Bone marrow (tissue), 2 donors: ENCODE measurements at regions not wholly inside any gene's neighbourhood (a gene's known extent, or its start where the extent isn't known, plus 50 kb on each side); places are given as distances from the start of the nearest gene placed in this dataset.
"Not testable (repeated sequence)": the region's sequence is repeated elsewhere in the genome, so short reads cannot be mapped to it uniquely, and the experiment has no call there.

Experiments
- DNase-seq, 2 donors: peaks; one replicate each; lab custom pipeline; 2025; lab: John Stamatoyannopoulos, UW

DNA sequence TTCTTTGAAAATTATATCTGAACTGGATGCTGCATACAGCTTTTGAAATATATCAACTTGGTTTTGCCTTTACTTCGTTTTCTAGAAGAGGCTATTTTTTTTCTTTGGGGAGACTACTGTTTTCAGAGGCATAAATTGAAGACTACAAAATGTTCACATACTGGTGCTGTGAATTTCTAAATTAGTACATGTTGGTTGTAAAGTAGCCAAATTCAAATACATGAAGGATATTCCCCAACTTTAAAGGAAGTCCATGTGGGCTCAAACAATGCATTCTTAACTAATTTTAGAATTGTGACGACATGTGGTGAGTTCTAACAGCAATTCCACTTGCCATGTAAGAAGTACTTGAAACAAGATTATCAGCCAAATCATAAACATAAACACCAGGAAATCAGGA, 295.7 kb downstream of the TUSC7 start:
- DNase-seq: no peak

- DNase-seq: no peak
Observed at GRCh38 chr3:117005911-117006522, 296.4 kb downstream of the TUSC7 start.

- DNase-seq: no peak
Observed at GRCh38 chr3:117010318-117010717, 300.7 kb downstream of the TUSC7 start.

GRCh38 chr3:117011687-117012250, 302.2 kb downstream of the TUSC7 start:
- no peak for DNase-seq

DNA sequence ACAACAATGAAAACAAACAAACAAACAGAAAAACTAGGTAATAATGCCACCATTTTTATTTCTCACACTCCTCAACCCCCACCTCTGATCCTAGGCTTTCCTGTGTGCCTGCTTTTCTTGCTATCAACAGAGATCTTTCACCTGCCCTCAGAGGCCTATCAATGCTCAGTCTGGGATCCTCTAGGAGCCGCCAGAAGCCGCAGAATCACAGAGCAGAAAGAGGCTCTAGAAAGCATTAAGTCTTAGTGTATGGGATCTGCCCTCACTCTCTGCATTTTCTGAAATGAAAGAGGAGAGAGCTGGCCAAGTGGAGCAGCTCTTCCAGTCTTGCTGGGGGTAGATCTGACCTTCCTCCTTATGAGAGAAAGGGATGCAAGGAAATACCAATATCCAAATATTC, 306.8 kb downstream of the TUSC7 start:
- no peak for DNase-seq

DNA sequence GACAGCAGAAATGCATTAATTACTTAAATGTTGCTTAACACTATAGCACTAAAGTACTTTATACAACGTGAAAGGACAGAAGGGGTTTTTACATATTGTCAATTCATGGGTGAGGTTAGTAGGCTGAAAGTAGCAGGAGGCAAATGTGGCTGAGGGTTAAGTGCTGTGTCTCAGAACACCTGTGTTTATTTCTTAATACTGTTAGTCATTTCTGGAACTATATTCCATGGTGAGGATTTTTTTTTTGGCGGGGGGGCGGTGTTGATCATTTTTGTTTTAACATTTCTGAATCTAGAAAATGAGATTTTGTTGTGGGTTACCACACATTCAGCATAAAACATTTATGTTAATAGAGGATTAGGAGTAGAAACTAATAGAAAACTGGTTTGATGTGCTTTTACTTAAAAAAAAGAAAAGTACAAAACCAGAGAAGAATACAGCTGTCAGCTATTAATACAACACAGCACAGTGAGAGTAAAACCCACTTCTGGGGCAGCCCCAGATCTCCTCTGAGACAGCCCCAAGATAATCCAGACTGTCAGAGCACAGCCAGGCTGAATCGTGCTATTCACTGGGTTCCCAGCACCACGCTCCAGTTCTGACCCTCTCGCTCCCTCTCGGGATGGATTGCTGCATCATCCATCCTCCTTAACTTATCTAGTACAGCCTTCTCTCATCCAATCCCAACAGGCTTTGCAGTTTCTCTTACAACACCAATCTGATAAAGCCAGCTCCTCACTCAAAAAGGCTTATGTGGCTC, 307.7 kb downstream of the TUSC7 start:
- DNase-seq: no peak

DNA sequence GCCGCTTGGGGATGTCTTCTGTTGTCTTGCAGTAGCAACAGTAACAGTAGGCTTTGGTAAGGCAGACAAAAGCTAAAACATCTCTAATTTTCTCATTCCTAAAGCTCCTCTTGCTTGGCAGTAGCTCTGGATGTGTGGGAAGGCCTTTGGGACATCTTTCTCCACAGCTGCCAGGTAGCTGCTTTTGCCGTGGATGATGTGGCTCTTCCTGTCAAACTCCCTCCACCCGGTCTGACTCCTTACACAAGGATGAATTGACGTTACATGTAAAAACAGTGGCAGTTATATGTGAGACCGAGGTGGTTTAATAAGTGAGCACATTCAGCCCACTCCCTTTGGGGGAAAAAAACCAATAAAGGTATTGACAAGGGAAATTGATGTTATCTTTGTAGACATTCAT, 309.1 kb downstream of the TUSC7 start:
- DNase-seq: no peak

DNA sequence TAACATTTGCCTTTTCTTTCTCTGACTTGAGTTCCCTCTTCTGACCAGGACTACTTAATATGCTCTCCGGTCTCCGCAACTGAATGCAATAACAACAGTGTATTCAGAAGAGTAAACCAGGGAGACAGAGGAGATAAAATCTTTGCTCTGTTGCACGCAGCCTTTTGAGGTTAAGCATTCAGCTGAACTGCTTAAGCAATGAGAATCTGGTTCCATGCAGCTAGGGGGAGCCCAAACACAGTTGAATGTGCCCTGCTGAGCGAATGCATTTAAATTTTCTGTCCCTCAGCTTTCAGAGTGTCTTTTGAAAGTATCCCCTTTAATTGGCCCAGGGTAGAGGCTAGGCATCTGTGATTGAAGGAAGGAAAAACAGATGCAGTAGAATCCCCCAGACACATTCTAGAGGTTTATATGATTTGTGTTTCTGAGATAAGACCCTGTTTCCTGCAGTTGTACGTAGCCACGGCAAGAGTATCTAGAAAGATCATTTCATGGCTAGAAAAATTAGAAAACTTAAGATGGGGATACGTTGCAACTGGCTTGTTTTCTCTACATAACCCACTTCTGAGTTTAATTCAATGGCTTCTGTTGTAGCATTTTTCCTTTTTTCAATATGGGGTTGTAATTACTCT, 309.6 kb downstream of the TUSC7 start:
- DNase-seq: peak in 1 of 2 donors; percentile 62

DNA sequence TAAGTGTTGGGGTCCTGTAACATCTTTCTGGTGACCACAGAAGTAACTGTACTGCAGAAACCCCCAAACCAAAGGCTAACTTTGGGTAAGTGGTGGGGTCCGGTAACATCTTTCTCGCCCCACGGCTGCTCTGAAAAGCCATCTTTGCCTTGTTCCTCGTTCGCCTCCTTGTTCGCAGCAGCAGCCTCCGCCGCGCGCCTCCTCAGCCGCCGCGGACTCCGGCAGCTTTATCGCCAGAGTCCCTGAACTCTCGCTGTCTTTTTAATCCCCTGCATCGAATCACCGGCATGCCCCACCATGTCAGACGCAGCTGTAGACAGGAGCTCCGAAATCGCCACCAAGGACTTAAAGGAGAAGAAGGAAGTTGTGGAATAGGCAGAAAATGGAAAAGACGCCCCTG, 316.8 kb downstream of the TUSC7 start:
- no peak for DNase-seq

GRCh38 chr3:117035745-117036144, 326.2 kb downstream of the TUSC7 start:
- no peak for DNase-seq

- DNase-seq: peak in 1 of 2 donors; percentile 88
Observed at GRCh38 chr3:117036259-117036799, 326.8 kb downstream of the TUSC7 start.

GRCh38 chr3:117045143-117045542, 335.6 kb downstream of the TUSC7 start:
- DNase-seq: no peak

DNA sequence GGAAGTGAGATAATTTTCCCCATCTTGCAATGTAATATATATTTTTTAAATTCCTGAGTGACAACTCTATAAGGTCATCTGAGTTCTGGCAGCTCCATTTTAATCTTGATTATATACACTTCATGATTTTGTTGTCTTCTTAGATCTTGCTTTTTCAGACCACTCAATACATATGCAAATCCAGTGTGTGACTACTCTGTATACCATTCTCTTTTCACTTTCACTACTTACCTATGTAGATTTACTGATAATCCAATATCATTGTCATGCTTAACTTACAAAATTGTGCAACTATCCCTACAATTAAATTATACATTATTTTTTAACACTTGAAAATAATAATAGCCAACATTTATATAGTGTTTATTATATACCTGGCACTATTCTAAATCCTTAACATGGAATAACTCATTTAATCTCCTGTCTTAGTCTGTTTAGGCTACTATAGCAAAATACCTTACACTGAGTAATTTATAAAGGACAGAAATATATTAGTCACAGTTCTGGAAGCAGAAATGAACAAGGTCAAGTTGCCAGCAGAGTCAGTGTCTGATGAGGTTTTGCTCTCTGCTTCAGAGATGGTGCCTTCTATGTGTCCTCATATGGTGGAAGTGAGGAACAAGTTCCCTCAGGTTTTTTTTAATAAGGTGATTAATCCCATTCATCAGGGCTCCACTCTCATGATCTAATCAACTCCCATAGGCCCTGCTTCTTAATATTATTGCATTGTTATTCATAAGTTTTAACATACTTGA, 338.5 kb downstream of the TUSC7 start:
- DNase-seq: no peak

DNA sequence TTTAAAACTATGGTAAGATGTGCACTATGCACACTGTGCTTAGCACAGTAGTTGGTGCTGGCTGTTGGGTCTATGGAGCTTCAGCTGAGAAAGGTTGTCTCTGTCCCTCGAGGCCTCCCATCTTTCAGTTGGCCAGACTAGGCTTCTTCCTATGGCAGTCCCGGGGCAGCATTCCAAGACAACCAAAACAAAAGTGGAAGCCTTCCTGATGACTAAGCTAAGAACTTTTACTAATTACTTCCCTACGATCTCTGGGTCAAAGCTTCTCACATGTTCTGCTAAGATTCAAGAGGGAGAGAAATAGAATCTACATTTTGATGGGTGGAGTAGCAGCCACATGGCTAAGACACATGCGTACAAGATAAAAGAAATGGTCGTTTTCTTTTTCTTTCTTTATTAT, 342.8 kb downstream of the TUSC7 start:
- no peak for DNase-seq

GRCh38 chr3:117054556-117054955, 345.0 kb downstream of the TUSC7 start:
- no peak for DNase-seq

DNA sequence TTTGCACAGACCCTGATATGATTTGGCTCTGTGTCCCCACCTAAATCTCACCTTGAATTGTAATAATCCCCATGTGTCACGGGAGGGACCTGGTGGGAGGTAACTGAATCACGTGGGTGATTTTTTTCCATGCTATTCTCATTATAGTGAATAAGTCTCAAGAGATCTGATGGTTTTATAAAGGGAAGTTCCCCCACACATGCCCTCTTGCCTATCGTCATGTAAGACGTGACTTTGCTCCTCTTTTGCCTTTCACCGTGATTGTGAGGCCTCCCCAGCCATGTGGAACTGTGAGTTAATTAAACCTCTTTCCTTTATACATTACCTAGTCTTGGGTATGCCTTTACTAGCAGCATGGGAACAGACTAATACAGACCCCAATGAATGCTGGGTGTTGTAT, 347.4 kb downstream of the TUSC7 start:
- not testable (repeated sequence) for DNase-seq

GRCh38 chr3:117059067-117059955, 349.7 kb downstream of the TUSC7 start:
- no peak for DNase-seq

DNA sequence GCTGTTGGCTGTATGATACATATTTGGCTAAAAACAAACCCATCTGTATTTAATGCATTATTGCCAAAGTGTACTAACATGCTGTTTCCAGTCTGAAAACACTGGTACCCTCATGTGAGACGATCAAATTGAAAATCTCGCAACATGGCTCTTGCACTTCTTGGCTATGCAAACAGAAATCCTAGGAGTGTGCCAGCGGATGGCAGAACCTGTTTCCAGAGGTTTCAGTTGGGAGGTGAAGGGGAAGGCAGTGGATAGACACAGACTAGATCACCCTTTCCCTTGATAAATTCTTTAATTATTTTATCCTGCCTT, 350.3 kb downstream of the TUSC7 start:
- no peak for DNase-seq

DNA sequence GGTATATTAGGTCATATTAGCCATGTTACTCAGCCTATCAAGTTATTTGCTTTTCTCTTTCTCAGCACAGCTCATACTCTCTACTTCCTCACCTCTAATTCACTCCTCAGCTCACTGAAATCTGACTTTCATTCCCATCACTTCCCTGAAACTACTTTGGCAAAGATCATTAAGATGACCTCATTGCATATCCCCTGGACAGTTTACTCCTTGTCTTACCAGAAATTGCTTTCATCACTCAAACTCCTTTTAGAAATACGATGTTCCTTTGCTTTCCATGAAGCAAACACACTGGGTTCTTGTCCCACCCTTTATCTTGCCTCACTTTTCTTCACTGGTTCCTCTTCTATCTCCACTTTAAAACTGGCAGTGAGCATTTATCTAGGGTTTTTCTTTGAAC, 354.4 kb downstream of the TUSC7 start:
- DNase-seq: no peak

- no peak for DNase-seq
Observed at GRCh38 chr3:117068301-117068700, 358.7 kb downstream of the TUSC7 start.

GRCh38 chr3:117074826-117075225, 365.2 kb downstream of the TUSC7 start:
- DNase-seq: no peak
